Right lobe of liver (tissue), 6 donors: ENCODE measurements at regions not wholly inside any gene's neighbourhood (a gene's known extent, or its start where the extent isn't known, plus 50 kb on each side); places are given as distances from the start of the nearest gene placed in this dataset.
"Not testable (repeated sequence)": the region's sequence is repeated elsewhere in the genome, so short reads cannot be mapped to it uniquely, and the experiment has no call there.

ENCODE experiments used
- ATAC-seq, 4 donors: fragments of 200-7000 bp; cut with Tn5 transposase; one replicate each; pipeline ENCODE4 v1.9.1; 2020; ENCODE audit warnings: mild to moderate bottlenecking in 4 of 4, moderate library complexity in 4 of 4
- DNase-seq, 3 donors: peaks; one replicate each; pipeline ENCODE4 v3.0.0-alpha.2; 2020
- H3K27ac ChIP-seq, 3 donors: fragments of 200-600 bp; one replicate each; pipeline ENCODE4 v1.8.0; 2022
- H3K27me3 ChIP-seq, 2 donors: fragments of 200-600 bp; one replicate each; pipeline ENCODE4 v1.8.0; 2022
- H3K36me3 ChIP-seq, 4 donors: fragments of 200-600 bp; sonication (generic) in 1 of 4; one replicate each; pipeline versions ENCODE4 v1.5.1 to v1.8.0; 2017 to 2022; ENCODE audit warnings: control low read depth in 1 of 4
- H3K4me1 ChIP-seq, 4 donors: fragments of 200-600 bp; sonication (generic) in 1 of 4; one replicate each; pipeline versions ENCODE4 v1.5.1 to v1.8.0; 2017 to 2022; ENCODE audit warnings: control low read depth in 1 of 4
- H3K4me3 ChIP-seq, 3 donors: fragments of 200-600 bp; one replicate each; pipeline ENCODE4 v1.8.0; 2022
- H3K9me3 ChIP-seq, 4 donors: fragments of 200-600 bp; sonication (generic) in 1 of 4; one replicate each; pipeline versions ENCODE4 v1.5.1 to v1.8.0; 2017 to 2022; ENCODE audit warnings: control low read depth in 1 of 4
- CTCF ChIP-seq, 4 donors: fragments of 200-600 bp in 3 of 4; fragments of 450-650 bp in 1 of 4; IDR thresholded peaks; one replicate each; pipeline versions ENCODE4 v1.5.1 to v1.8.0; 2016 to 2022; ENCODE audit warnings: antibody characterized with exemption in 4 of 4, mild to moderate bottlenecking in 2 of 4
- POLR2A ChIP-seq: fragments of 450-650 bp; IDR thresholded peaks from one replicate; pipeline ENCODE4 v1.6.1; 2017; ENCODE audit warnings: antibody characterized with exemption, mild to moderate bottlenecking
- WGBS: methylation state at CpG from one replicate; pipeline ENCODE4 v1.1.6; 2018; ENCODE audit warnings: low coverage, low lambda C conversion rate; ENCODE audit not compliant: insufficient coverage; ENCODE audit errors: missing lambda C conversion rate; 5-methylcytosine and 5-hydroxymethylcytosine counted together
- intact Hi-C, 2 donors: fragments of 100-400 bp; cut with DNase I; formaldehyde crosslinking; loops; one replicate each; pipeline versions ENCODE4 v1.11.2 to v1.14.1; 2022
- donor health status: DM: no; HTN: yes; CAD: no.
- donor health status: DM: no; HTN: no; CAD: no.
- donor health status: DM: no; HTN: no; CAD: no.
- donor health status: DM: no; HTN: yes; CAD: no.
- donor health status: DM: no; HTN: yes; CAD: no.

- DNase-seq (no peak), ATAC-seq (no peak)
- no peaks in the 10 kb centered on the region for H3K36me3 ChIP-seq
- intact Hi-C loops = no loop called here
- no peaks in the 10 kb centered on the region for H3K4me1 ChIP-seq
- no peaks in the 10 kb centered on the region for H3K9me3 ChIP-seq
- no peaks in the 10 kb centered on the region for H3K27me3 ChIP-seq
- no peak overlapping the region for H3K27ac ChIP-seq
- H3K4me3 ChIP-seq = no peak overlapping the region
- TF ChIP-seq POLR2A (no peak), CTCF (IDR thresholded peaks at IDR 0.05) (no peak)
- 49% methylated on average over 2 of the region's 2 CpGs for WGBS
These were observed 522.9 kb downstream of the ZEB2 start for GRCh38 chr2:143996974-143997373.

GRCh38 chr2:143994961-143995360, 525.0 kb downstream of the ZEB2 start:
- Histone ChIP-seq H3K4me3 (no peak overlapping the region), H3K4me1 (no peaks in the 10 kb centered on the region), H3K36me3 (no peaks in the 10 kb centered on the region), H3K27ac (no peak overlapping the region), H3K27me3 (no peaks in the 10 kb centered on the region), H3K9me3 (no peaks in the 10 kb centered on the region)
- 92% methylated on average over 1 of the region's 1 CpG for WGBS
- intact Hi-C loops = no loop called here
- ATAC-seq = no peak
- no peak for TF ChIP-seq POLR2A
- TF ChIP-seq CTCF (IDR thresholded peaks at IDR 0.05) = no peak
- no peak for DNase-seq

- H3K27ac ChIP-seq, H3K36me3 ChIP-seq, DNase-seq, H3K4me1 ChIP-seq, H3K4me3 ChIP-seq, intact Hi-C loops, H3K9me3 ChIP-seq, ATAC-seq, H3K27me3 ChIP-seq: not testable (repeated sequence)
- WGBS = 94% methylated on average over 3 of the region's 30 CpGs
These were observed 528.3 kb downstream of the ZEB2 start for GRCh38 chr2:143991596-143991995.

- ATAC-seq (no peak), DNase-seq (no peak)
- H3K27ac ChIP-seq = no peak overlapping the region
- TF ChIP-seq POLR2A (no peak), CTCF (IDR thresholded peaks at IDR 0.05) (no peak)
- H3K4me3 ChIP-seq = no peak overlapping the region
- no peaks in the 10 kb centered on the region for H3K4me1 ChIP-seq
- 100% methylated on average over 1 of the region's 1 CpG for whole genome bisulfite sequencing
- H3K9me3 ChIP-seq = no peaks in the 10 kb centered on the region
- H3K27me3 ChIP-seq = no peaks in the 10 kb centered on the region
- H3K36me3 ChIP-seq = no peaks in the 10 kb centered on the region
- intact Hi-C loops = no loop called here
These were observed 531.8 kb downstream of the ZEB2 start for GRCh38 chr2:143988082-143988481.

GRCh38 chr2:143981428-143981827, 538.5 kb downstream of the ZEB2 start:
- H3K27me3 ChIP-seq = no peaks in the 10 kb centered on the region
- no peaks in the 10 kb centered on the region for H3K9me3 ChIP-seq
- DNase-seq (no peak), ATAC-seq (no peak)
- TF ChIP-seq CTCF (IDR thresholded peaks at IDR 0.05) (no peak), POLR2A (no peak)
- H3K4me3 ChIP-seq = no peak overlapping the region
- no peak overlapping the region for H3K27ac ChIP-seq
- 97% methylated on average over 2 of the region's 2 CpGs for WGBS
- intact Hi-C loops = no loop called here
- H3K36me3 ChIP-seq = no peaks in the 10 kb centered on the region
- no peaks in the 10 kb centered on the region for H3K4me1 ChIP-seq
